Ovary (tissue), 7 donors: ENCODE measurements at regions not wholly inside any gene's neighbourhood (a gene's known extent, or its start where the extent isn't known, plus 50 kb on each side); places are given as distances from the start of the nearest gene placed in this dataset.

ENCODE experiments used
- DNase-seq, 5 donors: peaks; one replicate each; pipeline ENCODE4 v3.0.0-alpha.2; 2019 to 2020
- H3K27ac ChIP-seq, 2 donors: fragments of 200-600 bp; one replicate each; pipeline versions ENCODE4 v1.5.1 to v1.8.0; 2019 to 2022
- H3K27me3 ChIP-seq: fragments of 200-600 bp; one replicate; pipeline ENCODE4 v1.8.0; 2022
- H3K36me3 ChIP-seq: fragments of 200-600 bp; sonication (generic); one replicate; pipeline ENCODE4 v1.5.1; 2019
- H3K4me1 ChIP-seq: one replicate; pipeline ENCODE4 v1.8.1; 2013; ENCODE audit warnings: mild to moderate bottlenecking, moderate library complexity; ENCODE audit not compliant: insufficient read depth
- H3K4me3 ChIP-seq: fragments of 200-600 bp; sonication (generic); one replicate; pipeline ENCODE4 v1.5.1; 2017
- H3K9me3 ChIP-seq, 2 donors: fragments of 200-600 bp in 1 of 2; sonication (generic) in 1 of 2; one replicate each; pipeline versions ENCODE4 v1.5.1 to v1.8.1; 2013 to 2019; ENCODE audit warnings: mild to moderate bottlenecking in 1 of 2, moderate library complexity in 1 of 2
- CTCF ChIP-seq, 3 donors: fragments of 450-650 bp in 2 of 3; fragments of 200-600 bp in 1 of 3; IDR thresholded peaks; one replicate each; pipeline versions ENCODE4 v1.5.1 to v1.8.0; 2016 to 2022; ENCODE audit warnings: antibody characterized with exemption in 3 of 3, mild to moderate bottlenecking in 1 of 3
- EP300 ChIP-seq: sonication (generic); formaldehyde crosslinking; IDR thresholded peaks from one replicate; pipeline ENCODE4 v1.6.1; 2017; ENCODE audit warnings: antibody characterized with exemption
- POLR2A ChIP-seq: fragments of 450-650 bp; IDR thresholded peaks from one replicate; pipeline ENCODE4 v1.6.1; 2017; ENCODE audit warnings: antibody characterized with exemption, mild to moderate bottlenecking, moderate library complexity
- WGBS, 3 donors: extraction: QIAGEN DNeasy Blood & Tissue Kit in 1 of 3; methylation state at CpG; one replicate each; pipeline versions ENCODE4 v1.1.5 to v1.1.7; 2013 to 2017; 5-methylcytosine and 5-hydroxymethylcytosine counted together
- intact Hi-C, 4 donors: fragments of 100-400 bp; cut with DNase I; formaldehyde crosslinking; loops; one replicate each; pipeline versions ENCODE4 v1.11.0 to v1.15.1; 2022 to 2023
- donor health status: DM: no; HTN: no; CAD: no; lungs with moderate emphysema.
- donor health status: DM: no; HTN: no; CAD: no.
- donor health status: Bipolar disorder and iron deficiency.
- donor health status: DM: no; HTN: no; CAD: no.
- donor health status: DM: yes; HTN: yes; CAD: no.

- 90 to 93% (median 92%) methylated on average over 5 of the region's 5 CpGs for WGBS, 3 donors
- Histone ChIP-seq H3K27ac (no peak overlapping the region), H3K4me3 (no peak overlapping the region), H3K36me3 (no peaks in the 10 kb centered on the region), H3K27me3 (no peaks in the 10 kb centered on the region), H3K4me1 (no peaks in the 10 kb centered on the region), H3K9me3 (no peaks in the 10 kb centered on the region)
- no peak for TF ChIP-seq POLR2A
- TF ChIP-seq CTCF (IDR thresholded peaks at IDR 0.05), result no peak
- TF ChIP-seq EP300, result no peak
- no peak for DNase-seq
- intact Hi-C loops, result no loop called here
These were observed 154.4 kb upstream of the JAG1 start for GRCh38 chr20:10828180-10828579.

- TF ChIP-seq CTCF (IDR thresholded peaks at IDR 0.05), result no peak
- no peak for TF ChIP-seq POLR2A
- TF ChIP-seq EP300, result no peak
- no peaks in the 10 kb centered on the region for H3K9me3 ChIP-seq
- intact Hi-C loops, result no loop called here
- no peaks in the 10 kb centered on the region for H3K36me3 ChIP-seq
- no peak for DNase-seq
- no peaks in the 10 kb centered on the region for H3K4me1 ChIP-seq
- H3K4me3 ChIP-seq, result no peak overlapping the region
- no peak overlapping the region for H3K27ac ChIP-seq
- no peaks in the 10 kb centered on the region for H3K27me3 ChIP-seq
These were observed 158.3 kb upstream of the JAG1 start for GRCh38 chr20:10832141-10832540.

- no peaks in the 10 kb centered on the region for H3K27me3 ChIP-seq
- intact Hi-C loops, result no loop called here
- no peak overlapping the region for H3K27ac ChIP-seq
- no peaks in the 10 kb centered on the region for H3K9me3 ChIP-seq
- H3K36me3 ChIP-seq, result no peaks in the 10 kb centered on the region
- no peaks in the 10 kb centered on the region for H3K4me1 ChIP-seq
- no peak for TF ChIP-seq EP300
- no peak for TF ChIP-seq CTCF (IDR thresholded peaks at IDR 0.05)
- TF ChIP-seq POLR2A, result no peak
- H3K4me3 ChIP-seq, result no peak overlapping the region
- no peak for DNase-seq
These were observed 164.1 kb upstream of the JAG1 start for GRCh38 chr20:10837901-10838300.

GRCh38 chr20:10842116-10842515, 168.3 kb upstream of the JAG1 start:
- Histone ChIP-seq H3K4me3 (no peak overlapping the region), H3K4me1 (no peaks in the 10 kb centered on the region), H3K27ac (no peak overlapping the region), H3K36me3 (no peaks in the 10 kb centered on the region), H3K27me3 (no peaks in the 10 kb centered on the region), H3K9me3 (no peaks in the 10 kb centered on the region)
- 79 to 87% (median 87%) methylated on average over 3 of the region's 3 CpGs for WGBS, 3 donors
- no peak for DNase-seq
- intact Hi-C loops, result no loop called here
- no peak for TF ChIP-seq POLR2A
- TF ChIP-seq CTCF (IDR thresholded peaks at IDR 0.05), result no peak
- no peak for TF ChIP-seq EP300
